RKO (cell line): ENCODE measurements at regions not wholly inside any gene's neighbourhood (a gene's known extent, or its start where the extent isn't known, plus 50 kb on each side); places are given as distances from the start of the nearest gene placed in this dataset.
"Not testable (repeated sequence)": the region's sequence is repeated elsewhere in the genome, so short reads cannot be mapped to it uniquely, and the experiment has no call there.

Source experiments
- DNase-seq: peaks from one replicate; pipeline ENCODE4 v3.0.0-alpha.2; 2016; ENCODE audit warnings: low spot score

GRCh38 chr22:48758881-48759875 lies 1068.5 kb downstream of the BRD1 start:
- DNase-seq, result no peak

DNA sequence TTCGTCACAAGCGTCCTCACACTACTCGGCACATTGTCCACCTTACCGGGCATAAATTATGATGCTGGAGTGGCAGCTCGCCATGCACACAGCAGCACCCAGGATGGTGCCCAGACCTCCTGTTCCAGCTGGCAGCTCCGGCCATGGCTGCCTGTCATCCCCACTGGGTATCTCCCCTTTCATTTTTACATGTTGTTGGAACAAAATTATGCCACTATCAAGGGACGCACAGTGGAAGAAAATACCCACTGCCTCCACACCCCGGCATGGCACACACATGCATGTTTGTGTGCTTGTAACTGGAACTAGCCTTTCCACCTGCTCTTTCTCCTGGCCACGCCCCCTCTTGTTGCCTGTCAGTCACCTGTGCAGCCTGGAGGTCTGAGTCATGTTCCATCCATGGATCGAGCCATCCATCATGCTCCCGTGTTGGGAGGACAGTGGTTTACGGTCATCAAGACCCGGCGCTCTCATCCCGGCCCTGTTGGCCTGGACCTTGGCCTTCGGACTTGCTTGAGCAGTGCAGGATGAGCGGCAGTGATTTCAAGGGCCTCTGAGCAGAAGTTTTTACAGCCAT lies 1069.6 kb downstream of the BRD1 start:
- DNase-seq, result no peak

DNA sequence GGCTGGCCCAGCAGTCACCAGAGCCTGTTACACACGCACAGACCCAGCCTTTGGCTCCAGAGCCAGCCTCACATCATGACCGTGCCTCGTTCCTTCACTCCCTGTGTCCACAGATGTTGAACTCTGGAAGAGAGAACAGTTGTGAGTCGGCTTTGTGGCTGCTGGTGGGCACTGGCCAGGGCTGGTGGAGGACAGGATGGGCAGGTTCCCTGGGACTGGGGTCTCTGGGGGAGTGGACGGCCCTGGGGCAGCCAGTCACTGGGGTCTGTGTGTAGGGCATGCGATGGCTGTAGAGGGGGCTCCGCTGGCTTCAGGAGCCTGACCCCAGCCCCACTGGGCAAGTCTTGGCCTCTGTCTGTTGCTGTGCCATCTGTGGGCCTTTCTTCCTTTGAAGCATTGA lies 1070.1 kb downstream of the BRD1 start:
- no peak for DNase-seq

GRCh38 chr22:48757135-48757534 lies 1070.5 kb downstream of the BRD1 start:
- not testable (repeated sequence) for DNase-seq

GRCh38 chr22:48756146-48757111 lies 1071.2 kb downstream of the BRD1 start:
- no peak for DNase-seq

GRCh38 chr22:48755059-48755949 lies 1072.4 kb downstream of the BRD1 start:
- no peak for DNase-seq

DNA sequence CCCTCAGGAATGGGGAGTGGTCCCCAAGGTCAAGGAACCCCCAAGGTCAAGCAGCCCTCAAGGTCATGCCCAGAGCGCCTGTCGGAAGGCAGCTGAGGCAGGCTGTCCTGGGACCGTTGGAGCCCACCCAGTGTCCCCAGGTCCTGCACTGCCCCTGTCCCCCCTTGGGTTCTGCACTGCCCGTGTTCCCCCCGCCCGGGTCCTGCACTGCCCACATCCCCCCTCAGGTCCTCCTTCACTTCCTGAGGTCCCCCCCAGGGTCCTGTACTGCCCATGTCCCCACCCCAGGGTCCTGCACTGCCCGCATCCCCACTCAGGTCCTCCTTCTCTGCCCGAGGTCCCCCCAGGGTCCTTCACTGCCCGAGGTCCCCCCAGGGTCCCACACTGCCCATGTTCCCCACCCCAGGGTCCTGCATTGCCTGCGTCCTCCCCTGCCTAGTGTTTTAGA lies 1073.0 kb downstream of the BRD1 start:
- DNase-seq, result no peak

- no peak for DNase-seq
These were observed 1073.7 kb downstream of the BRD1 start for GRCh38 chr22:48753752-48754517.

GRCh38 chr22:48753381-48753730 lies 1074.3 kb downstream of the BRD1 start:
- DNase-seq, result no peak

DNA sequence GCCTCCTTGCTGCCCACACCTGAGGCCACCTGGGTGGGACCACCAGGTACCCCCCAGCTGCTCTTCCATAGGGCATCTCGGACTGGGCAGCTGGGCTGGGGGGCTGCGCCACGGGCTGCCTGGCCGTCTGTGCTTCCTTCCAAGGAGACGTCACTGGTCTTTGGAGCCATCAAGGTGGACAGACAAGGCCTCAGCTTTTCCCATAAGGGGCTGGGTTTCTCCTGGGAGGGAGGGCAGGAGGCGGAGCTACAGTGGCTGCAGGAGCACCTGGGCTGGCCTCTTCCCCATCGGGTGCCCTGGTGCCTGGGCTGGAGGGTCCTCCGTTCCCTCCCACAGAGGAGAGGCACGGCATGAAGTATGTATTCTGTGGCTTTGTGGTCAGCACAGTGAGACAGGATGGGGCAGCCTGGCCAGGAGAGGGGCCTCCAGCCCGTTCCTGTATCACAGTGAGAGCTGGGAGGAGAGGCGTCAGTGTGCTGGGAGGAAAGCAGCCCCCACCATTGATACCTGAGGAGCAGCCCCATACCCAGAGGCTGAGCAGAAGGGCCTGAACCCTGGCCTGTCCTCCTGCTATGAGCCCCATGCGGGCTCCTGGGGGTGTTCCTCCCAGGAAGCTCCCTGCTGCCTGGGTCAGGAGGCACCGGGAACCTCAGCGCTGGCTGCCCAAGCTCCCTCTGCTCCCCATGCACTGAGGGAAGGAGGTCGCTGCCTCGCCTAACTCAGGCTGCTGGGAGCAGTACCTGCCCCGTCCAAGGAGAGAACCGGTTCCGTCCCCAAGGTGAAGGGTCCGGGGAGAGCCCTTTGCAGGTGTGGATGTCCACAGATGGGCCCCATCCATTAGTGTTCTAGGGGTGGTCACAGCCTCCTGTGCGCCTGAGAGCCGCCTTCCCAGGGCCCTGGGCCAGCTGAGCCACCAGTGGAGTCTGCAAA lies 1075.0 kb downstream of the BRD1 start:
- DNase-seq, result no peak

GRCh38 chr22:48751539-48752437 lies 1075.9 kb downstream of the BRD1 start:
- no peak for DNase-seq

GRCh38 chr22:48750826-48751440 lies 1076.7 kb downstream of the BRD1 start:
- no peak for DNase-seq

DNA sequence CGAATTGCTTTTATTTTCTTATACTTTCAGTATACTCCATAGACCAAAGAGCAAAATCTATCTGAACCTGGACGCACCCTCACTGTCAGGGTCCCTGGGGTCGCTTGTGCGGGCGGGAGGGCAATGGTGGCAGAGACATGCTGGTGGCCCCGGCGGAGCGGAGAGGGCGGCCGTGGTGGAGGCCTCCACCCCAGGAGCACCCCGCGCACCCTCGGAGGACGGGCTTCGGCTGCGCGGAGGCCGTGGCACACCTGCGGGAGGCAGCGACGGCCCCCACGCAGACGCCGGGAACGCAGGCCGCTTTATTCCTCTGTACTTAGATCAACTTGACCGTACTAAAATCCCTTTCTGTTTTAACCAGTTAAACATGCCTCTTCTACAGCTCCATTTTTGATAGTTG lies 1077.4 kb downstream of the BRD1 start:
- no peak for DNase-seq

GRCh38 chr22:48749555-48750227 lies 1078.0 kb downstream of the BRD1 start:
- no peak for DNase-seq

GRCh38 chr22:48748860-48749554 lies 1078.7 kb downstream of the BRD1 start:
- no peak for DNase-seq

DNA sequence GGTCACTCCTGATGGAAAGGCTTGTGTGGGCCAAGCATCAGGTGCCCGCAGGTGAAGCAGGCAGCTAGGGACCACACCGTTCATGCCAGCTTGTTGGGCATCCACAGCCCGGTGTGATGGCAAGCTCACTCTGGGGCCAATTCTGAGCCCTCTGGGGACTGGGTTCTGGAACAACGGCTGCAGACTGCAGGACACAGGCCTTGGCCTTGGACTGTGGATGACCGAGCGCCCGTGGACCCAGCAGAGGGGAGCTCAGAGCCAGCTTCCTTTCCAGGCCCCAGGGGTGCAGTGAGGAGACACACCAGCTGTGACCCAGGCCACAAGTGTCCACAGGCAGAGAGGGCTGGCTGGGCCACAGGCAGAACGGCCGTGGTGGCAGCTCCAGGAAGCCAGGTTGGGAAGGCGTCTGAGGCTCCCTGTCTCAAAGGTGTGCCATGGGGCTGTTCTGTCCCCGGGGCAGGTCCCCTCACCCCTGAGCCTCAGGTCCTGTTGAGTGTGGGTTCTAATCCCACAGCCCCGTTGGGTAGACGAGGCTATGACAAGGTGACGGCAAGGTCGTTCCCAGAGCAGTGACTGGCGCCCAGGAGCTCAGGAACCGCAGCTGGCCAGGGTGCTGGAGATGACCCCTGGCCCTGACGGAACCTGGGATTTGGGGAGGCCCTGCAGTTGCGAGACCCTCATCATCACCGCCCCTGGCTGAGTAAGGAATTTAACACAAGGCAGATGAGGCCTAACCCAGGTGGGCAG lies 1079.4 kb downstream of the BRD1 start:
- DNase-seq, result no peak
